HG02588 (cell line): ENCODE measurements at regions not wholly inside any gene's neighbourhood (a gene's known extent, or its start where the extent isn't known, plus 50 kb on each side); places are given as distances from the start of the nearest gene placed in this dataset.

Source experiments
- ATAC-seq: cut with Tn5 transposase; IDR thresholded peaks from one replicate; pipeline ENCODE4 v1.9.1; 2021; ENCODE audit warnings: mild to moderate bottlenecking, moderate library complexity; ENCODE audit not compliant: unreplicated experiment

DNA sequence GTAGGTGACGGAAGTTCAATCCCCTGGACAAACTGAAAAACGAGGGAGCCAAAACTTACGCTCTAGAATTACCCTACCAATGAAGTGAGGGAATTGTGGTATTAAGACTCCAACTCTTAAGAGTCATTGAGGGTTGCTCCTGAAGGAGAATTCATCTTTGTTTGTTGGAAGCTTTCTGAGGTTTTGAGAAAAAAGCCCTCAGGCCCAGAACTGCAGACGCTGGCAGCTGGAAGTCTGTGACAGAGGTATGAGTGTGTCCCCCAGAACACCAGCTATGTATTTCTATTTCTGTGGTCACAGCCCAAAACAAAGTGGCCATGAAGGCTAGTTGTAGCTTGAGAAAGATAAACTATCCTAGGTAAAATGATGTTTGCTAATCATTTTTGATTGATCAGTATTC lies 438.8 kb upstream of the B3GALT2 start:
- ATAC-seq, result no peak

DNA sequence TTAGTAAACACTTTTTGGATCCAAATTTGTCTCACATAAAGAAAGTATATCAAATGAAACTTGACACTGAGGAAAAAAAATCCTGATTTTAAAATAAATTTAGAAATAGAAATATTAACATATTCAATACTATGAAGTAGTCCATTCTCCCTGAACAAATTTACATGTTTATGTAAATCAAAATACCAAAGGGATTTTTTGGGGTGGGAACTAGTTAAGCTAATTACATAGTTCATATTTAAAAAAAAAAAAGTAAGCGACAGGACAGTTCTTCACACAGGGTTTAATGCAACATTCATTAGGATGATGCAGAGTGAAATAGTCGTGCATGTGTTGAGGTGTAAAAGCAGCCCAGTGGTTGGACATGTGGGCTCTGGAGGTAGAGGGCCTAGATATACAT lies 433.5 kb upstream of the B3GALT2 start:
- ATAC-seq, result no peak

DNA sequence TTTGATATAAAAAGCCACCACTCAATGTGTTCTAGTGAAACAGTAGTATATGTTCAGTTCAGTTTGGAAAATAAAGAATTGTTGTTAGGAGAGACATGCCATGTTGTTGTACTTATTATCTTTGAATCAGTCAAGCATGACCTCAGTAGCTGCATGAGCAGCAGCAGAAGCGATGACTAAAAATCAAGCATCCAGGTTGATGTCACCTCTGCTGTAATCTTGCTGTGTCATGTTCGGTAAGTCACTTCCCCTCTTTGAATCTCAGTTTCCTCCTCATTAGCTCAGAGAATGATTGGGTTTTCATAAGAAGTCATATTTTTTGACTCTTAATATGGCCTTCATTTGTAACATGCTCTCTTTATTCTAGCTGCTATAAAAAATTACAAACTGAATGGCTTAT lies 428.4 kb upstream of the B3GALT2 start:
- no peak for ATAC-seq

DNA sequence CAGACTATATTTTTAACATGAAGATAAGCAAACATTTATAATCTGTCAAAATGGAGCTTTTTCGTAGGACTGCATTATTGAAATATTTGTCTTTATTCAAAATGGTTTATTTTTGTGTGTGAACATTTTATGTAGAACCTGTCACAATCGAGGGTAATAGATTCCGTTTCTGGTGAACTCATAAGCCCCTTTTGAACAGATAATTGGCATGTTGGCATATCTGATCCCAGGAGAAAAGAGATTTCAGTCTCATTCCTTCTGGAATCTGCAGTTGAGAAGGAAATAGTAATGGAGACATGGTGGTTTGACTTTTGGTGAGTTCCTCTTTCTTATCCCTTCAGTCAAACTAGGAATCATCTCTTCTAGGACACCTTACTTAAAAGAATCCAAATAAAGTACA lies 427.9 kb upstream of the B3GALT2 start:
- no peak for ATAC-seq

DNA sequence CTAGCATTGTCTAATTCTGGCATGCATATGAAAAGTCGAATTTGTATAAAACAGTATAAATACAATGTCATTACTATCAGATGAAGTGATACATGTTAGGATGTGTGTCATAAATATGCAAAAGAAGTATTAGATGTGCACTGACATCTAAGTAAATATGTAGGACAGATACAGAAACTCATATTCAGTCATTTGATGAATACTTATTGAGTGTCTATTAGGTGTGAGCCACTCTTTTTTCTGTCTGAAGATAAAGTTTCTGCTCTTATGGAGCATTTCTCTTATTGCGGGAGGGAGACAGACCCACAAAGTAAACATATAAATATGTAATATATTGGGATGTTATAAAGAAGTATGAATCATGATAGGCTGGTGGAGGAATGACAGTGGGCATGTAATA lies 426.6 kb upstream of the B3GALT2 start:
- ATAC-seq, result no peak

DNA sequence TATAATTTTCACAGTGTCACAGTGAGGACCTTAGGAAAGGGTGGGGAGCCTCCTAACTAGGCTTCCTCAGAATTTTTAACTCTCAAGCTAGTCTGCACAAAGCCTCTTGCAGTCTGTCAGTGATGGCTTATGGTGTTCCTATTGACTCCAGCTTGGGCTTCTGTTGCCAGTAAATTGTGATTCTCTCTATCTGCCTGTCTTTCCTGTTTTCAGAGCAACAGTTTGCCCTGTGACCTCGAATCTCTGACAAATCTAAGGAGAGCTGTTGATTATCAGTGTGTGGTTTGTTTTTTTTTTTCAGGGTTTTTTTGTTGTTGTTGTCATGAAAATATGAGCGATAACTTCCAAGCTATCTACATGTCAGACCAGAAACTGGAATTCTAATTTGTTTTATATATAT lies 423.2 kb upstream of the B3GALT2 start:
- no peak for ATAC-seq

DNA sequence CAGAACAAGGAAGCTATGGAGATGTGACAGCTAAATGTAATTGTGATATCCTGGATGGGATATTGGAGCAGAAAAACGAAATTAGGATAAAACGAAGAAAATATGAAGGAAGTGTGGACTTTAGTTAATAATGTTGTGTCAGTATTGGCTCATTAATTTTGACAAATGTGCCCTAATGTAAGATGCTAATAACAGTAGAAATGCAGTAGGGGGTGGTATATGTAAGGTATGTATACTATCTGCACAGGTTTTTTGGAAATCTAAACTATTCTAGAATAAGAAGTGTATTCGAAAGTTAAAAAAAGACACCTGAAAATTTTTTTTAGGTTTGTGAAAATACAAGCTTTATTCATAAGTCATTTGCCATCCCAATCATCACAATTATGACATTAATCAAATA lies 421.4 kb upstream of the B3GALT2 start:
- no peak for ATAC-seq

DNA sequence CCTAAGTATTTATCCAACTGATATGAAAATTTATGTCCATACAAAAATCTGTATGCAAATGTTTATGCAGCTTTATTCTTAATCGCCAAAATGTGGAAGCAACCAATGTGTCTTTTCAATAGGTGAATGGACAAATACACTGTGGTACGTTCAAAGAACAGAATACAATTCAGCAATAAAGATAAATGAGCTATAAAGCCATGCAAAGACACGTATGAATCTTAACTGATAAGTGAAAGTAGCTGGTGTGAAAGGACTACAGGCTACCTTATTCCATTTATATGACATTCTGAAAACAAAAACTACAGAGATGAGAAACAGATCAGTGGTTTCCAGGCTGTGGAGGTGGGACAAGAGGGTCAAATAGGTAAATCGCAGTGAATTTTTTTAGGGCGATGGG lies 419.6 kb upstream of the B3GALT2 start:
- no peak for ATAC-seq

DNA sequence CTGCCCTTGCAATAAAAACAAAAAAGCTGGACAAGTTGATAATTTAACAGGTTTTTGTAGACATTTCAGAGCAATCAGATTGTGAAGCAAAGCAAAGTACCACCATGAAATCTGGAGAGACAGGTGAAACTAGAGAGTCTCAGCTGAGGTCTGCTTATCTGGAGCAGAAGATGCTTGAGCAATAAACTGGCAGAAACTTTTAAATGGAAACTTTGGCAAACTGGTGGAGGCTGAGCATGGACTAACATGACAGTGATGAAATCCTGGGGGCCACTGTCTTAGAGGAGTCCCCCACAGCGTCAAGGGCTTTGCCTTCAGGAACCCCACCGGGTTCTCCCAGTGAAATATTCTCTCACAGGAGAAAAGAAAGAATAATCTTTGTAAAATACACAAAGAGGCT lies 416.3 kb upstream of the B3GALT2 start:
- ATAC-seq, result no peak

DNA sequence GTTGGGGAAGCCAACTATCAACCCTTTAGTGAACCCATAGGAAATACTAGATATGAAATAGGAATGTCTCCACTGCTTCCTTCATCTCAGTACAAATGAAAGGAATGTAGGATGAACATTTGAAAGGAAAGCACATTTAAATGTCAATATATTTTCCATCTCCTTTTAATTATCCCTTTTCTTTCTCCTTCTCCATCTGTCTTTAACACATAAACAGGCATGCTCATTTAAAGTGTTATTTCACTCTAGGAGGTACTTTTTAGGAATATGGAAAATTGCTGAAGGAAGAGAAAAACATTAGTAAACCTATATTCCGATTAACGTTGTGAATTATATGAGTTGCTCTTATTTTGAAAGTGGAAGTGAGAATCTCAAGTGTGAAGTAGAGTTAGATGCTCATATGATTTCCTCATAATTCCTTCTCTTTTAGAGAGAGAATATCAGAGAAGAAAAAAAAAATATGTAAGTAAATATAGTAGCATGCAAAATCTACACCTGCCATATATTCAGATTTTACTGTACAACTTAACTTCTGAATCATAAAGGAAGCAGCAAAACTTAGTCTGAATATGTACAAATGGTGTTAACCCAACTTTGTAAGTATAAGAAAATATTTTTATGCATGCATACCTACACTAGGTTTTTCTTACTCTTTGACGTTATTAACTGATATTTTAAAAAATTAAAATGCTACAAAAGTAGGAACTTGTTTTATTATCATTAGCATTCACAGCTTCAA lies 406.9 kb upstream of the B3GALT2 start:
- no peak for ATAC-seq

DNA sequence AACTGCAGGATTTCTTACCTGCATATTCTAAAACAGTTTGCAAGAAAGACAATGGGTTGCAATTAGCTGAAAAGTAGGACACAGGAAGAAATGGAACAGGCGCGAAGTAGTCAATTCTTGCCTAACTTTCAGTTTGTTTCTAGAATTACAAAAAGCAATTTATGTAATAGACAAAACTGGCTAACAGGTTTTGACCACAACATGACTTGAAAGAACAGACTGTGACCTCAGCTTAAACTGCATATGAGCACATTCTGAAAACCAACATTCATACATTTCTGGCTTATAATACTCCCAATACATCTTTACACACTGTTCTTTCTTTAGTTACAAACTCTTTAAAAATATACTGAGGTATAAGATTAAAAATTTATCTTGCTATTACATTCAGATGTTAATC lies 405.9 kb upstream of the B3GALT2 start:
- ATAC-seq, result no peak

DNA sequence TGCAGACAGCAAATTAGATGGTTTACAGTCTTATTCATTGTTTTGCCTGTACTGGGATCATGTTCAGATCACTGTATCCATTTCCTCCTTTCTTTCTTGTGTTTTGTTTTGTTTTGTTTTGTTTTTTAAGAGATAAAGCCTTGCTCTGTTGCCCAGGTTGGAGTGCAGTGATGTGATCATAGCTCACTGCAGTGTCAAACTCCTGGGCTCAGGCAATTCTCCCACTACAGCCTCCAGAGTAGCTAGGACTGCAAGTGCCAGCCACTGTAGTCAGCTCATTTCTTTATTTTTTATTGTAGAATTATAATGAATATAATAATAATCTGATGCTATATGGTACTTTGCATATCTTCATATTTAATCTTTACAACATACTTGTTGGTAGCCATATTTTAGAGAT lies 403.7 kb upstream of the B3GALT2 start:
- no peak for ATAC-seq

DNA sequence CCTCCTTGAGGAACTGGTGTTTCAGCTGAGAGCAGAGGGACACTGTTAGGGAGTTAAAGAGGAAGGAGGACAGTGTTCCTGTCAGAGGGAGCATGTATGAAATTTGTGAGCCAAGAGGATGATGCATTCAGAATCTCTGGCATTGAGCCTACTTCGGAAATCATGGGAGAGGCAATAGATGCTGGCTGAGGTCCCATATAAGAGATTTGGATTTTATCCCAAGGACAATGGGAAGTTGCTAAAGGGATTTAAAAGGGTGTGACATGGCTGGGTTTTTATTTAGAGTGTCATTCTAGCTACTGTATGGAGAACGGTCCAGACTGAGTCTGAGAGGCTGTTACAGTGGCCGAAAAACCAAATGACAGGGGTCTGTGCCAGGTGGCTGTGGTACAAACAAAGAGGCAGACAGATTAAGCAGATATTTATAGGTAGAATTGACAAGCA lies 403.2 kb upstream of the B3GALT2 start:
- ATAC-seq, result no peak

DNA sequence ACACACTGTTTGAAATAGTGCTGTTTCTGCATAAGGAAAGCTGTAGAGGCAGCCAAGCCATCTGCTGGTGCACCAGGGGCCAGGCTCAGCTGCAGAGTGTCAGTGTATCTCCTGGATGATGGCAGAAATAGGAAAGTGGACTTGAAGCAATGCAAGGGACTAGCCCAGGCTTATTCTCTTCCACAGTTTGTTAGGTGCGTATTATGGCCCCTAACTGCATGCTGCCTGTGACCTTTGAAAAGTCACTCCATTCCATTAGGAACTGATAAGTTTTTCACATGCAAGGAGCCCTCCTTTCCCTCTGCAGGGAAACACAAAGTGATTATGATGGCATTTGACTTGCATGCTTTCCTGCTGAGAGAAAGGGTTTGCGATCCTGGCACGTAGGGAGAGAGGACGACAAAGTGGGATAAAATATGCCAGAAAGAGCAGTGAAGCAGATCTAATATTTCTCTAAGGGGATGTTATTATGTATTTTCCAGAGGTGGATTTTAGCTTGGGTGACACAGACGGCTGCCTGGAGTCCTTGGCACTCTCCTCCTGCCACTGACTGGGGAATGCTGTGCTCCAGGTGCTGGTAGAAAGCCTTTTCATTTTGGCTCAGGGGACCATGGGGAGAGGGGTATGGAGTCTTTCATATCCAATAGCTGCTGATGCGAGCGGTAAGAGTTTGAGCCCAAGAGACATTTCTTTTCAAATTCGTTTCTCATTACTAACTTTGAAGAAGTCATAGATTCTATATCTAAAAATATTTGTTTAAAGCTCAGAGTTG lies 402.1 kb upstream of the B3GALT2 start:
- ATAC-seq, result no peak

DNA sequence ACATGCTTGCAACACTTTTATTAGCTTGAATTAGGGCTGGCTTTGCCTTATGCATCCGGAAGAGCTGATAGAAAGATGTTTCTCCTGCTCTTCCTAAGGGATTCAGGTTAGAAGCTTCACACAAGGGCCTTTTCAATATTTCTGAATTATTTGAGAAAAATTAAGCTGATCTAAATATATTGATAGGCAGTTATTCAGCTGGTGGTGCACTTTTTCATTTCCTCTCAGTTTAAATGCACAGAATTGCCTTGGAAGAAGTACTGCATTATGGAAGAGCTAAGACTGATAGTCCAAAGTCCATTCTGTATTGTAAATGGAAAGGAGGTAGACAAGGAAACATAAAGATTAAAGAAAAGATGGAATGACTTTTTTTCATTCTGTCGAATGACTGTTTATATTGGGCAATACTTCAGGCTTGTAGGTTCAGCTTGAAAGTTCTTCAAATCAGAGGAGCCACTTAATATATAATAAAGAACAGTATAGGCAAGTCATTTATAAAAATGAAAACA lies 398.4 kb upstream of the B3GALT2 start:
- no peak for ATAC-seq

DNA sequence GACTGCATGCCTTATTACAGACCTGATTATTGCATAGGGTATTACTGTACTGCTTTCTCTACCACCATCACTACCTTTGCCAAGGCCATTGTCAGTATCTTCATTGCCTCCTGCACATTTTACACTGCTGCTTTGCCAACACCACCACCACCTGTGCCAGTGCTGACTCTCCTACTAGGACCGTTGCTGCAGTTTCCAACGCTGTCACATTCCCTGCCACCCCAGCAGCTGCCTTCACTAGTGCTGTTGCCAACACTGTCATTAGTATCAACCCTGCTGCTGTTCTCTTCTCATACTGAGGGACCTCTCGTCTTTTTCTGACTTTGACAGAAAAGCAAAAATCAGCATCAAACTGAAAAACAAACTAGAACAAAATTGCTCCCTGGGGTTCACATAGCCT lies 394.9 kb upstream of the B3GALT2 start:
- no peak for ATAC-seq

DNA sequence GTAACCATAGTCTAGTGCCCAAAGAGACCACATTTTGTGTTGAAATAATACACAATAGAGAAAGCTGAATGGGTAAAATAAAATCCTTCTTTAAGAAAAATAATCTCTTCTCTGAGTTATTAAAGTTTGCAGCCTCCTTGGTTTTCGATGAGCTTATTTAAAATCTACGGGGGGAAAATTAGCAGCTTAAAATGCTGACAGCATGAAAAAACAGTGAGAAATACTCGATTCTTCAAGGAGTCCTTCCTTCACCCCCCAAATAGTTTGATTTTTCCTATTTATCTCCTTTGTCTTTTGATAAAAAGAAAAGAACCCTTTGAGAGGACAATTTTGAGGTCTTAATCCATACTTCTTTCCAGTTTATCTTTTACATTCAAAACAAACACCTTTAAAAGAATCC lies 394.0 kb upstream of the B3GALT2 start:
- no peak for ATAC-seq

DNA sequence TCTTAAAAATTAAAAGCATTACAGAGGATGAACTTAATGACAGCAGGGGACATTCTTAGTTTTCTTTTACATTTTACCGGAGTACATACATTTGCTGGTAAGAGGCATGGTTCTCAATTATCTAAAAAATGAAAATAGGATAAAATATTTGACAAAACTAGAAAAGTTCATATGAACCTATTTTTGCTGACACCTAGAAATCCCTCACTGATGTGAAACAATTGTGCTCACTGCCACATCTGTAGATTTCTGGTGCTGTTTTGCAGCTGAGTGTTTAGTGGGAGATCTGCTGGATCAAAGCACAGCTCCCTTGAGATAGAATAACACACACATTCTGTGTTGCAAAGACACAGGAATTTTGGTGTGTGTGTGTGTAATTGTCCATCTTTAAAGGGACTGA lies 392.9 kb upstream of the B3GALT2 start:
- ATAC-seq, result no peak

DNA sequence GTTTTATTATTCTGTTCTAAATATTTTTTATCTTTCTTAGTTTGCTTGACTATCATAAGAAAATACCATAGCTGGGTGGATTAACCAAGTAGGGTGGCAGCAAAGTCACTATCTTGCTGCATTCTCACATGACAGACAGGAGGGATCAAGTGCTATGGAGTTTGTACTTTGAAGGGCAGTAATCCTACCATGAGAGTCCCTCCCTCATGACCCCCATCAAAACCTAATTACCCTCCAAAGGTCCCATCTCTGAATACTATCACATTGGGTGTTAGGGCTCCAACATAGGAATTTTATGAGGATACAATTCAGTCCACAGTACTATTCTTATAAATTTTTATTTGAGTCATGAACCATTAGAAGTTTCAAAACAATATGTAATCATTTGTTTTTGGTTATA lies 388.5 kb upstream of the B3GALT2 start:
- no peak for ATAC-seq

DNA sequence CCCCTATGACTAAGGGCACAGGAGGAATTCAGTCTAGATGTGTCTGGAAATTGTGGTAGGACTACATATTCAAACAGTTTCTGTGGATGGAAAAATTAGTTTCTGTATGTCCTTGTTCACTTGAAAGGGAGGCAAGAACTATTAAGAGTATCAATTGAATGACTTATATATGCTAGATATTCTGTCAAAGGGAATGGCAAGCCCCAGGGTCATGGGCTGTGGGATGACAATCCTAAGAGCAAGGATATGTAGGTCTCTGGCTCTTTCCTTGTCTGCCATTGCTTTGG lies 383.5 kb upstream of the B3GALT2 start:
- no peak for ATAC-seq

DNA sequence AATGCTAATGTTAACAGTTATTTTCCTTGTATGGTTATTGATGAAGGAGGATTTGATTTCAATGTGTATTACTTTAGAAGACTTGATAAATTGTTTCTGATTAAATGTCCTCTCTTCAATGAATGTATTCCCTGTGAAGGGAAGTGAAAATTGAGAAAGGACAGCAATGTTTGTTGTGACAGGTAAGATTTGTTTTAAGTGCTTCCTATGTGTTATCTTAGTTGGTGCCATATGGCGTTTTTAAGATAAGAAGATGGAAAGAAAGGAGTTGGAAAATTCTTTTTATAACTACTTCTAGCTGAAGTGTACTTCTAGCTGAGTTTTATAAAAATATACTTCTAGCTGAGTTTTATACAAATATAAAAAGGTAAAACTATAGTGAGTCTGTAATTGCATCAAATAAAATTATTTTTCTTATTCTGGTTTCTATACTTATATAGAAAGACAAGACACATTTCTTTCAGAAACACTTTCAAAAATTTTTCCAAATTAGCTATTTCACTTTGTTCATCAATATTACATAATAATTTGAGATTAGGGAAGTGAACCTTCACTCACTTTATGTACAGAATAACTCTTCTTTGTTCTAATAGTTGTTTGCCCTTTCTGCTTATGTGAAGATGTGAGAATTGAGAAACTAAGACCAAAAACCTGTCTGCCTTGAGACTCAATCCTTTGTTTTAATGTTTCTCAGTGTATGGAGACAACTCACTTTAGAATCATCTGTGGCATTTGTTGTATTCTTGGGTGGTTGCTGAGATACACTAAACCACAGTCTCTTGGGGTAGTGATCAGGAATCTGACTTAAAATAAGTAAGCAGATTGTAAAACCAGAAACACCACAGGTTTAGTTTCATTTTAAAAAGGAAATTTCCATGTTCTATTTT lies 382.9 kb upstream of the B3GALT2 start:
- ATAC-seq, result no peak

DNA sequence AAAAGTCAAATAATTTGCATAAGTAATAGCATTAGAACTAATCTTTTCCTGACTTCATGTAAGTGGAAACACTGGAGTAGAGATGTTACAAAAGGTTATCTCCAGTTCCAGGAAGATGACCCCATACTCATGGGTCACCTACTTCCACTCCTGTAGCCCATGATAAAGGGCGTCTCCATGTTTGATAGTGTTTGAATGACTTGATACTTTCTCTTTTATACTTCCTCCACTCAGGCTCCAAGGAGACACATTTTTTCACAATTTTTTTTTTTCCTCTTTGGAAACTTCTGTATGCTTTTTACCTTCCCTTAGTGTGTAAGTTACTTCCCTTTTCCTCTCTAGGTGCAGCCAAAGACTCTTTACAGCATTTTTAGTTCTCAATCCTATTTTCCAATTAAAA lies 382.1 kb upstream of the B3GALT2 start:
- ATAC-seq, result no peak
